H1 (cell line): ENCODE measurements at regions not wholly inside any gene's neighbourhood (a gene's known extent, or its start where the extent isn't known, plus 50 kb on each side); places are given as distances from the start of the nearest gene placed in this dataset.

ENCODE experiments used
- CTCF ChIA-PET: fragments of 300-600 bp; sonication (Branson Sonifier 250); formaldehyde crosslinking; loops from one replicate; lab custom pipeline; 2021; ENCODE audit not compliant: partially characterized antibody; lab: Charles Lee
- POLR2A ChIA-PET: fragments of 300-600 bp; sonication (Branson Sonifier 250); formaldehyde crosslinking; loops from one replicate; lab custom pipeline; 2021; ENCODE audit warnings: inconsistent platforms; ENCODE audit not compliant: partially characterized antibody; lab: Charles Lee
- DNase-seq, 2 experiments: peaks; one replicate each; pipeline versions ENCODE4 v3.0.0 to v3.0.0-alpha.2; 2010 to 2022; ENCODE audit warnings: low spot score in 2 of 2, low read depth in 1 of 2, mixed read lengths in 1 of 2
- FAIRE-seq: peaks from 2 replicates; lab custom pipeline; 2011; peaks lifted over from hg19 to GRCh38; lab: Jason Lieb, UNC
- H2AFZ ChIP-seq: 2 replicates; pipeline ENCODE4 v1.8.1; 2012; ENCODE audit warnings: low read length, inconsistent platforms
- H2AK5ac ChIP-seq: 2 replicates; pipeline ENCODE4 v1.6.1; 2013; ENCODE audit warnings: low read depth, low read length
- H2BK120ac ChIP-seq: replicated peaks from 2 replicates; pipeline ENCODE3; 2013; ENCODE audit warnings: low read depth, low read length, inconsistent platforms
- H2BK12ac ChIP-seq: 2 replicates; pipeline ENCODE4 v1.6.1; 2013; ENCODE audit warnings: low read depth, low read length
- H2BK15ac ChIP-seq: 2 replicates; pipeline ENCODE4 v1.6.1; 2013; ENCODE audit warnings: low read length
- H2BK20ac ChIP-seq: 2 replicates; pipeline ENCODE4 v1.6.1; 2013; ENCODE audit warnings: low read length
- H2BK5ac ChIP-seq: 2 replicates; pipeline ENCODE4 v1.6.1; 2013; ENCODE audit warnings: low read depth, low read length
- H3K14ac ChIP-seq: 2 replicates; pipeline ENCODE4 v1.6.1; 2013; ENCODE audit warnings: inconsistent platforms; ENCODE audit not compliant: insufficient read length
- H3K18ac ChIP-seq: 2 replicates; pipeline ENCODE4 v1.6.1; 2013; ENCODE audit warnings: low read length; ENCODE audit errors: extremely low read depth
- H3K23ac ChIP-seq: 2 replicates; pipeline ENCODE4 v1.6.1; 2013; ENCODE audit warnings: inconsistent platforms; ENCODE audit not compliant: insufficient read length
- H3K23me2 ChIP-seq: 2 replicates; pipeline ENCODE4 v1.6.1; 2013; ENCODE audit warnings: low read depth, low read length
- H3K27ac ChIP-seq: 2 replicates; pipeline ENCODE4 v1.6.1; 2011; ENCODE audit warnings: low read depth, low read length, inconsistent platforms
- H3K27me3 ChIP-seq, 4 experiments: replicated peaks in 1 of 4; 1 replicate in 1 of 4; 2 replicates in 3 of 4; pipeline versions ENCODE4 v1.6.1 to v1.8.1; 2011 to 2013; ENCODE audit warnings: low read length in 3 of 4, mild to moderate bottlenecking in 3 of 4, inconsistent platforms in 2 of 4, mixed read lengths in 2 of 4, moderate library complexity in 1 of 4; ENCODE audit not compliant: control insufficient read depth in 3 of 4, insufficient read depth in 3 of 4; ENCODE audit errors: extremely low read depth in 1 of 4
- H3K36me3 ChIP-seq, 4 experiments: 2 replicates each; pipeline versions ENCODE4 v1.6.1 to v1.8.1; 2011 to 2013; ENCODE audit warnings: mild to moderate bottlenecking in 4 of 4, low read length in 3 of 4, moderate library complexity in 2 of 4, control low read depth in 1 of 4, inconsistent platforms in 1 of 4; ENCODE audit not compliant: insufficient read depth in 4 of 4, control insufficient read depth in 2 of 4
- H3K4ac ChIP-seq: replicated peaks from 2 replicates; pipeline ENCODE3; 2013; ENCODE audit warnings: low read length, low read depth, mixed read lengths, inconsistent platforms; ENCODE audit not compliant: insufficient read length
- H3K4me1 ChIP-seq, 4 experiments: replicated peaks in 1 of 4; 1 replicate in 1 of 4; 2 replicates in 3 of 4; pipeline versions ENCODE4 v1.6.1 to v1.8.1; 2011 to 2013; ENCODE audit warnings: low read length in 3 of 4, inconsistent platforms in 2 of 4, mixed read lengths in 1 of 4; ENCODE audit not compliant: insufficient read depth in 4 of 4, control insufficient read depth in 3 of 4
- H3K4me2 ChIP-seq, 2 experiments: 2 replicates each; pipeline versions ENCODE4 v1.6.1 to v1.8.1; 2011 to 2013; ENCODE audit warnings: low read depth in 2 of 2, low read length in 2 of 2, control low read depth in 1 of 2, inconsistent platforms in 1 of 2, mild to moderate bottlenecking in 1 of 2; ENCODE audit not compliant: insufficient read depth in 1 of 2
- H3K4me3 ChIP-seq, 4 experiments: fragments of 200-600, 300-600 bp in 1 of 4; sonication (generic), shearing (Covaris generic), sonication (Bioruptor Twin) in 1 of 4; 2 replicates each; pipeline versions ENCODE4 v1.5.1 to v1.8.1; 2011 to 2016; ENCODE audit warnings: low read length in 4 of 4, low read depth in 3 of 4, control low read depth in 2 of 4, inconsistent platforms in 2 of 4, mild to moderate bottlenecking in 2 of 4, mixed read lengths in 1 of 4, moderate library complexity in 1 of 4; ENCODE audit not compliant: insufficient read depth in 2 of 4; ENCODE audit errors: extremely low read depth in 1 of 4
- H3K56ac ChIP-seq: replicated peaks from 2 replicates; pipeline ENCODE3; 2013; ENCODE audit warnings: low read depth, mild to moderate bottlenecking, mixed read lengths, low read length, inconsistent platforms; ENCODE audit not compliant: insufficient read length
- H3K79me1 ChIP-seq: 2 replicates; pipeline ENCODE4 v1.6.1; 2013; ENCODE audit warnings: low read depth, low read length, control low read depth
- H3K79me2 ChIP-seq, 2 experiments: 2 replicates each; pipeline versions ENCODE4 v1.6.1 to v1.8.1; 2012 to 2013; ENCODE audit warnings: low read length in 2 of 2, mild to moderate bottlenecking in 2 of 2, inconsistent platforms in 1 of 2; ENCODE audit not compliant: insufficient read depth in 2 of 2, control insufficient read depth in 1 of 2
- H3K9ac ChIP-seq, 4 experiments: replicated peaks in 1 of 4; 1 replicate in 1 of 4; 2 replicates in 3 of 4; pipeline versions ENCODE4 v1.6.1 to v1.8.1; 2011 to 2013; ENCODE audit warnings: low read depth in 3 of 4, low read length in 3 of 4, control low read depth in 2 of 4, mild to moderate bottlenecking in 2 of 4, moderate library complexity in 2 of 4, inconsistent platforms in 1 of 4; ENCODE audit errors: extremely low read depth in 1 of 4
- H3K9me3 ChIP-seq, 2 experiments: 2 replicates each; pipeline versions ENCODE4 v1.6.1 to v1.8.1; 2012 to 2013; ENCODE audit warnings: mild to moderate bottlenecking in 2 of 2, moderate library complexity in 2 of 2, control low read depth in 1 of 2, inconsistent platforms in 1 of 2, low read depth in 1 of 2, low read length in 1 of 2, mixed read lengths in 1 of 2; ENCODE audit not compliant: insufficient read depth in 2 of 2
- H4K20me1 ChIP-seq, 2 experiments: replicated peaks in 1 of 2; 2 replicates each; pipeline versions ENCODE3 to v1.8.1; 2011 to 2013; ENCODE audit warnings: inconsistent platforms in 2 of 2, low read length in 2 of 2, mild to moderate bottlenecking in 1 of 2; ENCODE audit not compliant: insufficient read depth in 2 of 2, control insufficient read depth in 1 of 2
- H4K5ac ChIP-seq: 2 replicates; pipeline ENCODE4 v1.6.1; 2013; ENCODE audit warnings: low read length, low read depth, mixed read lengths, inconsistent platforms; ENCODE audit not compliant: insufficient read length
- H4K8ac ChIP-seq: 2 replicates; pipeline ENCODE4 v1.8.0; 2013; ENCODE audit warnings: mild to moderate bottlenecking, moderate library complexity, low read length, inconsistent platforms; ENCODE audit not compliant: insufficient read depth; ENCODE audit errors: extremely low read depth
- H4K91ac ChIP-seq: replicated peaks from 2 replicates; pipeline ENCODE3; 2013; ENCODE audit warnings: low read length, mixed read lengths, inconsistent platforms; ENCODE audit not compliant: insufficient read length
- BACH1 ChIP-seq: IDR thresholded peaks from 2 replicates; pipeline ENCODE4 v1.6.1; 2012; ENCODE audit warnings: low read length, improper control_type of control experiment
- BRCA1 ChIP-seq: IDR thresholded peaks from 2 replicates; pipeline ENCODE4 v1.6.1; 2012; ENCODE audit warnings: low read depth, low read length, improper control_type of control experiment
- HDAC6 ChIP-seq: IDR thresholded peaks from one replicate; pipeline ENCODE4 v1.7.1; 2012; ENCODE audit warnings: low read depth, mild to moderate bottlenecking, inconsistent platforms, low read length, moderate library complexity
- POLR2A ChIP-seq, 2 experiments: IDR thresholded peaks; 1 replicate in 1 of 2; 2 replicates in 1 of 2; pipeline ENCODE4 v1.6.1; 2011; ENCODE audit warnings: low read depth in 2 of 2, low read length in 2 of 2, mild to moderate bottlenecking in 2 of 2; ENCODE audit errors: control extremely low read depth in 1 of 2
- TCF12 ChIP-seq: IDR thresholded peaks from 2 replicates; pipeline ENCODE4 v1.6.1; 2011; ENCODE audit warnings: low read depth, mild to moderate bottlenecking, low read length
- WGBS, 2 experiments: shearing (Covaris generic) in 1 of 2; methylation state at CpG; one replicate each; pipeline versions ENCODE4 v1.1.6 to v1.1.7; 2013 to 2015; ENCODE audit warnings: low lambda C conversion rate in 2 of 2, mixed read lengths in 2 of 2, inconsistent platforms in 1 of 2, low coverage in 1 of 2, missing lambda C conversion rate in 1 of 2; ENCODE audit not compliant: insufficient replicate concordance in 2 of 2, insufficient coverage in 1 of 2, insufficient read length in 1 of 2; ENCODE audit errors: extremely low coverage in 1 of 2, missing lambda C conversion rate in 1 of 2; 5-methylcytosine and 5-hydroxymethylcytosine counted together

DNA sequence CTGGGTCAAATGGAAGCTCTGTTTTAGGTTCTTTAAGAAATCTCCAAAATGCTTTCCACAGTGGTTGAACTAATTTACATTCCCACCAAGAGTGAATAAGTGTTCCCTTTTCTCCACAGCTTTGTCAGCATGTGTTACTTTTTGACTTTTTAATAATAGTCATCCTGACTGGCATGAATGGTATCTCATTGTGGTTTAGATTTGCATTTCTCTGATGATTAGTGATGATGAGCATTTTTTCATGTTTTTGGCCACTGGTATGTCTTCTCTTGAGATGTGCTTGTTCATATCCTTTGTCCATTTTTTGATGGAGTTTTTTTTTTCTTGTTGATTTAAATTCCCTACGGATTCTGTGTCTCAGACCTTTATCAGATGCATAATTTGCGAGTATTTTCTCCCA is 745.0 kb upstream of the BCHE start:
- no peak overlapping the region for H3K23ac ChIP-seq
- no peaks in the 10 kb centered on the region for H3K79me1 ChIP-seq
- no peak overlapping the region for H2BK15ac ChIP-seq
- H2BK12ac ChIP-seq, result no peak overlapping the region
- no peak overlapping the region for H3K9ac ChIP-seq
- no peaks in the 10 kb centered on the region for H3K36me3 ChIP-seq
- no peak overlapping the region for H3K18ac ChIP-seq
- no peak for TF ChIP-seq BRCA1
- no peak for TF ChIP-seq BACH1
- no peak for TF ChIP-seq POLR2A (IDR thresholded peaks at IDR 0.05; ENCODE audit: control extremely low read depth in 1 of 2, low read depth in 2 of 2, low read length in 2 of 2)
- no peak for TF ChIP-seq TCF12
- no peak for TF ChIP-seq HDAC6
- no peak overlapping the region for H3K27ac ChIP-seq
- no peaks in the 10 kb centered on the region for H4K20me1 ChIP-seq
- 96% methylated on average over 2 of the region's 2 CpGs; no CpG with 5 or more reads in 1 of the 2 experiments for WGBS, 2 experiments
- ChIA-PET CTCF (no interaction called here), POLR2A (no interaction called here)
- no peak overlapping the region for H2AK5ac ChIP-seq
- H3K79me2 ChIP-seq, result no peaks in the 10 kb centered on the region
- H3K56ac ChIP-seq, result no peak overlapping the region
- no peak overlapping the region for H4K91ac ChIP-seq
- H3K9me3 ChIP-seq, result no peaks in the 10 kb centered on the region
- no peak overlapping the region for H4K8ac ChIP-seq
- H3K4me1 ChIP-seq, result no peaks in the 10 kb centered on the region
- H2BK5ac ChIP-seq, result no peak overlapping the region
- no peaks in the 10 kb centered on the region for H3K27me3 ChIP-seq
- H2BK120ac ChIP-seq, result no peak overlapping the region
- no peak overlapping the region for H3K4ac ChIP-seq
- no peak overlapping the region for H4K5ac ChIP-seq
- DNase-seq (no peak), FAIRE-seq (no peak)
- H3K23me2 ChIP-seq, result no peaks in the 10 kb centered on the region
- H3K4me3 ChIP-seq, result no peak overlapping the region
- H2BK20ac ChIP-seq, result no peak overlapping the region
- H2AFZ ChIP-seq, result no peak overlapping the region
- no peak overlapping the region for H3K4me2 ChIP-seq
- no peak overlapping the region for H3K14ac ChIP-seq
